Panc1 (cell line): ENCODE measurements at regions not wholly inside any gene's neighbourhood (a gene's known extent, or its start where the extent isn't known, plus 50 kb on each side); places are given as distances from the start of the nearest gene placed in this dataset.

Experiments used
- POLR2AphosphoS5 ChIP-seq: IDR thresholded peaks from 2 replicates; pipeline ENCODE4 v1.6.1; 2012; ENCODE audit warnings: mild to moderate bottlenecking, low read depth, low read length, moderate library complexity
- REST ChIP-seq, 2 experiments: IDR thresholded peaks; 2 replicates each; pipeline ENCODE4 v1.6.1; 2011 to 2012; ENCODE audit warnings: low read depth in 2 of 2, control low read depth in 1 of 2, low read length in 1 of 2, mild to moderate bottlenecking in 1 of 2, moderate library complexity in 1 of 2; ENCODE audit not compliant: insufficient read depth in 1 of 2
- TF ChIP-seq, protein P1 (sequence below): fragments of 450-650 bp; IDR thresholded peaks from 2 replicates; pipeline ENCODE4 v1.5.1; 2017; ENCODE audit warnings: mild to moderate bottlenecking

DNA sequence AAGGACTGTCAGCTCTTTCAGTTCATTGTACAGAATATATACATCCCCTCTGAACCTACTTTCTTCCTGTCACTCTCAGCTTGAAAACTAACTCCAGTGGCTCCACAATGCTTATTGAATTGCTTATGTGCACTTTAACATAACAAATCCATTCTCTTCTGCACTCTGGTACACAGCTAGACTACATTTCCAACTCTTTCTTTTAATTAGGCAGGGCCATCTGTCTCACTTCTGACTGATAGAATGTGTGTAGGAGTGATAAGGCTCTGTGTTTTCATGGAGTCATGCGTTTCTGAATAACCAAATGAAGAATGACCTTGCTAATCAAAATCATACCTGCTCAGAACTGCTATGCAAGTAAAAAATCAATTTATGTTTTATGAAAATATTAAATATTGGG is 278.5 kb upstream of the CCDC179 start:
- TF ChIP-seq, protein P1, sequence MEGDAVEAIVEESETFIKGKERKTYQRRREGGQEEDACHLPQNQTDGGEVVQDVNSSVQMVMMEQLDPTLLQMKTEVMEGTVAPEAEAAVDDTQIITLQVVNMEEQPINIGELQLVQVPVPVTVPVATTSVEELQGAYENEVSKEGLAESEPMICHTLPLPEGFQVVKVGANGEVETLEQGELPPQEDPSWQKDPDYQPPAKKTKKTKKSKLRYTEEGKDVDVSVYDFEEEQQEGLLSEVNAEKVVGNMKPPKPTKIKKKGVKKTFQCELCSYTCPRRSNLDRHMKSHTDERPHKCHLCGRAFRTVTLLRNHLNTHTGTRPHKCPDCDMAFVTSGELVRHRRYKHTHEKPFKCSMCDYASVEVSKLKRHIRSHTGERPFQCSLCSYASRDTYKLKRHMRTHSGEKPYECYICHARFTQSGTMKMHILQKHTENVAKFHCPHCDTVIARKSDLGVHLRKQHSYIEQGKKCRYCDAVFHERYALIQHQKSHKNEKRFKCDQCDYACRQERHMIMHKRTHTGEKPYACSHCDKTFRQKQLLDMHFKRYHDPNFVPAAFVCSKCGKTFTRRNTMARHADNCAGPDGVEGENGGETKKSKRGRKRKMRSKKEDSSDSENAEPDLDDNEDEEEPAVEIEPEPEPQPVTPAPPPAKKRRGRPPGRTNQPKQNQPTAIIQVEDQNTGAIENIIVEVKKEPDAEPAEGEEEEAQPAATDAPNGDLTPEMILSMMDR = no peak
- TF ChIP-seq REST (IDR thresholded peaks at IDR 0.05; ENCODE audit: insufficient read depth in 1 of 2, low read depth in 2 of 2, low read length in 1 of 2) = no peak
- no peak for TF ChIP-seq POLR2AphosphoS5
